ENCODE measurements at regions not wholly inside any gene's neighbourhood (a gene's known extent, or its start where the extent isn't known, plus 50 kb on each side); places are given as distances from the start of the nearest gene placed in this dataset.
"Not testable (repeated sequence)": the region's sequence is repeated elsewhere in the genome, so short reads cannot be mapped to it uniquely, and the experiment has no call there.

DNA sequence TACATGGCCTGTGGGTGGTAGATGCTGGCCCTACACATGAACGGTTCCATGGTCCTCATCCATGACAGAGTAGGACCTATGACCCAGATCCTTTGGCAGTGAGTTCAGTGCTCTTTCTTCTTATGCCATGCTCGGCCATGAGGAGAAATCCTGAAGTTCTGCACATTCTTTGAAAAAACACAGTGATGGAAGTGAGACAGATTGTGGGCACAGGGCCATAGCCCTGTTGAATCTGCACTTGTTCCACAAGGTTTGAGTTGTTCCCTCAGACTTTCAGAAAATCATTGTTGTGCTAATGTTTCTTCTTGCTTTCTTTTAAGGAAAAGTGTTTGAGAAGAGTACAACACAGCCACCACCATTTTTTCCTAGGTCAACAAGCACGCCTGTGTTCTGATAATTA lies 180.0 kb downstream of the C12orf75 start:
- ChIA-PET POLR2A (no interaction called here), CTCF (interaction anchor here (0.7 kb wide), 1 partner anchor 13 kb away, joined by 3 read pairs; no protein-coding TSS in a partner anchor)
- Histone ChIP-seq H3K36me3 (ENCODE audit: control insufficient read depth, insufficient read depth, low read length) (no peaks in the 10 kb centered on the region), H3K27me3 (ENCODE audit: control insufficient read depth, insufficient read depth, low read length) (0 out of 2 replicates have a peak, but pooled peaks cover 2% of the 10 kb centered on the region), H3K4me3 (ENCODE audit: low read depth, low read length) (no peak overlapping the region)
- DNase-seq (ENCODE audit: low read depth), result no peak
- TF ChIP-seq, protein P1, sequence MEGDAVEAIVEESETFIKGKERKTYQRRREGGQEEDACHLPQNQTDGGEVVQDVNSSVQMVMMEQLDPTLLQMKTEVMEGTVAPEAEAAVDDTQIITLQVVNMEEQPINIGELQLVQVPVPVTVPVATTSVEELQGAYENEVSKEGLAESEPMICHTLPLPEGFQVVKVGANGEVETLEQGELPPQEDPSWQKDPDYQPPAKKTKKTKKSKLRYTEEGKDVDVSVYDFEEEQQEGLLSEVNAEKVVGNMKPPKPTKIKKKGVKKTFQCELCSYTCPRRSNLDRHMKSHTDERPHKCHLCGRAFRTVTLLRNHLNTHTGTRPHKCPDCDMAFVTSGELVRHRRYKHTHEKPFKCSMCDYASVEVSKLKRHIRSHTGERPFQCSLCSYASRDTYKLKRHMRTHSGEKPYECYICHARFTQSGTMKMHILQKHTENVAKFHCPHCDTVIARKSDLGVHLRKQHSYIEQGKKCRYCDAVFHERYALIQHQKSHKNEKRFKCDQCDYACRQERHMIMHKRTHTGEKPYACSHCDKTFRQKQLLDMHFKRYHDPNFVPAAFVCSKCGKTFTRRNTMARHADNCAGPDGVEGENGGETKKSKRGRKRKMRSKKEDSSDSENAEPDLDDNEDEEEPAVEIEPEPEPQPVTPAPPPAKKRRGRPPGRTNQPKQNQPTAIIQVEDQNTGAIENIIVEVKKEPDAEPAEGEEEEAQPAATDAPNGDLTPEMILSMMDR (IDR thresholded peaks at IDR 0.05; ENCODE audit: insufficient read depth, low read depth, low read length), result no peak

DNA sequence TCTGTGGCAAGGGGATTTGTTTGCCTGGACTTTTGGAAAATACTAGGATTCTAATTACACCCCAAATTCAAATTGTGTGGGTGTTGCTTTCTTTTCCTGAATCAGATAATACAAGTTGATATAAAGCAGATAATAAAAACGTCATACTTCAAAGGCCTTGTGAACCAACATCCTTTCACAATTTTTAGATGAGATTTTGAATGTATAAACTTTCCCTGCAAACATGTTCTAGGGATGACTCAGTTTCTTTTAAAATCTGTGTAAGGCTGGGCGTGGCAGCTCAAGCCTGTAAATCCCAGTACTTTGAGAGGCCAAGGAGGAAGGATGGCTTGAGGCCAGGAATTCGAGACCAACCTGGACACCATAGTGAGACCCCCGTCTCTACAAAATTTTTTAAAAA lies 182.4 kb downstream of the C12orf75 start:
- H3K36me3 ChIP-seq (ENCODE audit: control insufficient read depth, insufficient read depth, low read length); H3K27me3 ChIP-seq (ENCODE audit: control insufficient read depth, insufficient read depth, low read length); POLR2A ChIA-PET; H3K4me3 ChIP-seq (ENCODE audit: low read depth, low read length); CTCF ChIA-PET: not testable (repeated sequence)
- DNase-seq (ENCODE audit: low read depth), result peak; percentile 31

DNA sequence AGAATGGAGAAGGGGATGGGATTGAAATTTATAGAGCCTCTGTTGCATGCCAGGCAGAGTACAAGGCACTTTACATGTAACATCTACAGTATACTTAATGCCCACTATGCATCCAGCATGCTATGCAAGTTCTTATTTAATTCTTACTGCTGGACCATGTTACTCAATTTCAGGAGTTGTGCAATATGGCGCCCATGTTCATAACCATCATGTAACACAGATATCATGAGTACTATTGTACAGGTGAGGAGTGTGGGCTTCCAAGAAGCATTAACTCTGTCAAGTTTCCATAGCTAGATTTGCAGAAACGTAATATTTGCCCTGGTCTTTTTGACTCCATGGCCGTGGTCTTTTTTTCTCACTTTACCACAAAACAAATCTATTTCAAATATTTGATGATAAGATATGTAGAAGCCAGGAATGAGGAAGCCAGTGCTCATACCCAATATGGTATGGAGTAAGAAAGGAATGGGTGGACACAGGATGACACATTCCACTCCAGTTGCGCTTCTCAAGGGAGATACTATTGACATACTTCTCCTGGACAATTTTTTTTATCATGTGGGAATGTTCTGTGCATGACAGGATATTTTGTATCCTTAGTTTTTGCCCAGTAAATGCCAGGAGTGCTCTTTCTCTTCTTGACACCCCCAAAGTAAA lies 191.8 kb downstream of the C12orf75 start:
- no peaks in the 10 kb centered on the region for H3K36me3 ChIP-seq (ENCODE audit: control insufficient read depth, insufficient read depth, low read length)
- ChIA-PET CTCF (no interaction called here), POLR2A (no interaction called here)
- peak; percentile 26 for DNase-seq (ENCODE audit: low read depth)
- no peaks in the 10 kb centered on the region for H3K27me3 ChIP-seq (ENCODE audit: control insufficient read depth, insufficient read depth, low read length)
- no peak overlapping the region for H3K4me3 ChIP-seq (ENCODE audit: low read depth, low read length)
- TF ChIP-seq, protein P1 (IDR thresholded peaks at IDR 0.05; ENCODE audit: insufficient read depth, low read depth, low read length), result no peak

DNA sequence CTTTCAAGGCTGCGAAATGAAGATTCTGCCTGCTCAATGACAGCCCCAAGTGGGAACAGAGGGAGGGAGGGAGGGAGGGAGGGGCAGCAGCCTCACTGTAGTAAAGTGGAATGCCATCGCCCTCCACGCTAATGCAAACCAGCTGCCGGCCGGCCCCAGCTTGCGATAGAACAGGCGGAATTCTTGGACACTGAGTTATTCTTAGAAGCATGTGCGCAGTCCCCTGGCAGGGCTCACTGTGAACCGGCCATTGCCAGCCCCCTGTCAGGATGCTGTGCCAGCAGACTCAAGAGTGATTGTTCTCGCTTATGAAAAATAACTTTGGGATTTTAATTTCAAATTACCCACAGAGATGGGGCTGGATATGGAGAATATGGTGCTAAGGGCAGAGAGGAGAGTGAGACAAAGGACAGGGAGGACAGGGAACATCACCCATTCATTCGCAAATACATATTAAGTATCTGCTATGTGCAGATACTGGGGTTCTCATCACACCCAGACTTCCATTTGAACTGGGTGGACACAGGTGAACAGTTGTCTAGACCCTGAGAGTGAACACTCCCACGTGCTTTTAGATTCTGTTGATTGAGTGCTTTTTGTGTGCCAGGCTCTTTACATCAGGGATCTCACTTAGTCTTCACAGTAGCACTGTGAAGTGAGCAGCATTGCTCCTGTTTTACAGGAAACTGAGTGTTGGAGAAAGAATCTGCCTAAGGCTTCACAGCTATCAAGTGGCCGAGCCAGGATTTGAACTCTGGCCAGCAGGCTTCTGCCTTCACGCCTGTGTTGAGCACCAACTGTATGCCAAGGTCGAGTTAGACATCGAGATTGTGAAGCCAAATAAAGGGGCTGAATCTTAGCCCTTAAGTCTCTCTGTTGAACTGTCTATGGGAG lies 192.9 kb downstream of the C12orf75 start:
- CTCF ChIA-PET, result interaction anchor here (0.6 to 1.2 kb wide), 2 partner anchors 12 to 31 kb away, joined by 3 read pairs; no protein-coding TSS in a partner anchor
- TF ChIP-seq, protein P1 (IDR thresholded peaks at IDR 0.05; ENCODE audit: insufficient read depth, low read depth, low read length), result no peak
- POLR2A ChIA-PET, result no interaction called here
- no peaks in the 10 kb centered on the region for H3K36me3 ChIP-seq (ENCODE audit: control insufficient read depth, insufficient read depth, low read length)
- DNase-seq (ENCODE audit: low read depth), result peak; percentile 79
- H3K4me3 ChIP-seq (ENCODE audit: low read depth, low read length), result no peak overlapping the region
- H3K27me3 ChIP-seq (ENCODE audit: control insufficient read depth, insufficient read depth, low read length), result no peaks in the 10 kb centered on the region

- POLR2A ChIA-PET, result no interaction called here
- H3K27me3 ChIP-seq (ENCODE audit: control insufficient read depth, insufficient read depth, low read length), result no peaks in the 10 kb centered on the region
- H3K4me3 ChIP-seq (ENCODE audit: low read depth, low read length), result no peak overlapping the region
- no peaks in the 10 kb centered on the region for H3K36me3 ChIP-seq (ENCODE audit: control insufficient read depth, insufficient read depth, low read length)
- CTCF ChIA-PET, result interaction anchor here (0.7 to 1.2 kb wide), 2 partner anchors 32 to 104 kb away, joined by 3 to 5 read pairs; no protein-coding TSS in a partner anchor
- DNase-seq (ENCODE audit: low read depth), result no peak
- TF ChIP-seq, protein P1 (IDR thresholded peaks at IDR 0.05; ENCODE audit: insufficient read depth, low read depth, low read length), result no peak
These were observed 194.5 kb downstream of the C12orf75 start for GRCh38 chr12:105524961-105525360.
